ENCODE measurements at regions not wholly inside any gene's neighbourhood (a gene's known extent, or its start where the extent isn't known, plus 50 kb on each side); places are given as distances from the start of the nearest gene placed in this dataset.

DNA sequence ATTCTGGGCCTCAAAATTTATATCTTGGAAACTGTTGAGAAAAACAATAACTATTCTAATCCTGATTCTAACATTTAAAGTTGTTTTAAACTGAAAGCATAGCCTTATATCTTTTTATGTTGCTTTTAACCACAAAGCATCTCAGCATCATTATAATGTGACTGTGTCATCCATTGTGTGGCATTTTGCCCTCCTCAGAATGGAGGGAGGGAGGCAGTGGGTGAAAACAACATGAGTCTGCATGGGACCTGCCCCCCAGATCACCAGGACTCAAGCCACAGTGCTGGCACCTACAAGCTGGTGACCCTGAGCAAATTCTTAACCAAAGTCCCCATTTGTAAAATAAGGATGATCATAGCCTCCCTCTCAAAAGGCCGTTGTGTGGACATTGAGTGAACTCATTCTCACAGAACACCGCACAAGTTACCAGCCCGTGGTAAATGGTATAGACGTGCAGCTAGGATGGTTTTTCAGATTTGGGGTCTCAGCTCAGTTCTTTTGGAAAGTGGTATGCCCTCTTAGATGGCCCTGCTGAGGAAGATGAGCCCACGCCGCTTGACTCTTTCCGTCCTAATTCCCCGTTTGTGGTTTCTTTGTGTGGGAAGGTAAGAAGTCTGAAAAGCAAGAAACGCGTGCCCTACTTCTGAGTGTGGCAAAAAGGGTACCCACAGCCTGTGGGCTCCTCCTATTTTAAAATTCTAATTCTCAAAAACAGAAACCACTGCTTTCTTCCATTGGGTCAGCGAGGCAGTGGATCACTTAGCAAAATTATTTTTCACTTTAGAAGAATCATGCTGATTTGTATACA is 305.0 kb upstream of the ID2 start (continued):
- TF ChIP-seq, protein P1, sequence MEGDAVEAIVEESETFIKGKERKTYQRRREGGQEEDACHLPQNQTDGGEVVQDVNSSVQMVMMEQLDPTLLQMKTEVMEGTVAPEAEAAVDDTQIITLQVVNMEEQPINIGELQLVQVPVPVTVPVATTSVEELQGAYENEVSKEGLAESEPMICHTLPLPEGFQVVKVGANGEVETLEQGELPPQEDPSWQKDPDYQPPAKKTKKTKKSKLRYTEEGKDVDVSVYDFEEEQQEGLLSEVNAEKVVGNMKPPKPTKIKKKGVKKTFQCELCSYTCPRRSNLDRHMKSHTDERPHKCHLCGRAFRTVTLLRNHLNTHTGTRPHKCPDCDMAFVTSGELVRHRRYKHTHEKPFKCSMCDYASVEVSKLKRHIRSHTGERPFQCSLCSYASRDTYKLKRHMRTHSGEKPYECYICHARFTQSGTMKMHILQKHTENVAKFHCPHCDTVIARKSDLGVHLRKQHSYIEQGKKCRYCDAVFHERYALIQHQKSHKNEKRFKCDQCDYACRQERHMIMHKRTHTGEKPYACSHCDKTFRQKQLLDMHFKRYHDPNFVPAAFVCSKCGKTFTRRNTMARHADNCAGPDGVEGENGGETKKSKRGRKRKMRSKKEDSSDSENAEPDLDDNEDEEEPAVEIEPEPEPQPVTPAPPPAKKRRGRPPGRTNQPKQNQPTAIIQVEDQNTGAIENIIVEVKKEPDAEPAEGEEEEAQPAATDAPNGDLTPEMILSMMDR (IDR thresholded peaks at IDR 0.05 in 2 of 3, conservative IDR thresholded peaks at IDR 0.05 in 1 of 3; ENCODE audit: borderline replicate concordance in 1 of 3, insufficient read depth in 1 of 3, low read depth in 2 of 3, low read length in 2 of 3): no peak
- TF ChIP-seq, protein P2, sequence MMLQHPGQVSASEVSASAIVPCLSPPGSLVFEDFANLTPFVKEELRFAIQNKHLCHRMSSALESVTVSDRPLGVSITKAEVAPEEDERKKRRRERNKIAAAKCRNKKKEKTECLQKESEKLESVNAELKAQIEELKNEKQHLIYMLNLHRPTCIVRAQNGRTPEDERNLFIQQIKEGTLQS (IDR thresholded peaks at IDR 0.05): no peak
- TF ChIP-seq ELF1 (IDR thresholded peaks at IDR 0.05; ENCODE audit: borderline replicate concordance, low read depth) (no peak), ZFX (IDR thresholded peaks at IDR 0.05) (no peak), FOSL1 (IDR thresholded peaks at IDR 0.05; ENCODE audit: low read depth) (no peak), JUND (IDR thresholded peaks at IDR 0.05) (no peak), EZH2 (IDR thresholded peaks at IDR 0.05) (no peak), CBX3 (IDR thresholded peaks at IDR 0.05; ENCODE audit: low read depth) (no peak), EZH2phosphoT487 (IDR thresholded peaks at IDR 0.05; ENCODE audit: borderline replicate concordance) (no peak), RAD21 (IDR thresholded peaks at IDR 0.05; ENCODE audit: low read depth) (no peak), YY1 (IDR thresholded peaks at IDR 0.05; ENCODE audit: extremely low read depth, insufficient replicate concordance, low read depth, low read length) (no peak)

DNA sequence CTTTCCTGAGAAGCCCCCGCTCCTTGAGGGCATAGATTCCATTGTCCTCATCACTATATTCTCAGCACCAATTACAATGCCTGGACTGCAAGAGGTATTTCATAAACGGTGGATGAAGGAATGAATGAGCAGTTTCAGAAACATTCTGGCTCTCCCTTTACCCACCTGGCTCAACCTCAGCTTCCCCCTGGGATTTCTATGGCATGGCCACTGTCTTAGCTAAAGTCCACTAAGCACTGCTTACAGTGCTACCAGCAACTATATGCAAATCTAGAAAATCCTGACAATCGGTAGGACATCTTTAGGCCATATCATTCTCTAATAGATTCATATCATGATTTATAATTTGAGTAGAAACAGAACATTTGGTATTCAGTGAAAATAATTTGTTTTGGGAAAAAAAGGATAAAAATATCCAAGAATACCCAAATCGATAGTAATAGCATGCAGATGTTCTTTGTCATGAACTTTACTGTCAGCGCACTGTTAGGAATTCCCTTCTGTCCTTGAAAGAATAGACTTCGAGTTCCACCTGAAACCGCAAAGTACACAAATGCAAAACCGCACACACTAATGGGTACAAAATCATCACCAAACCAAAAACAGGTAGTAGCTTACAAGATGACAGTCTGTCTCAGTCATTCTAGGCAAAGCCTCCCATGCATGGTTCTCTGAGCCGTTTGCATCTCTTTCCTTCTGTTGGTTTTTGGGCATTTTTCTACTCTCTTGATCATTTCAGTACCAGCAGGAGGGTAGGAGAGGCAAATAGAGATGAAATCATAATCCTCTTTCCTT is 303.6 kb upstream of the ID2 start:
- no peak for DNase-seq (ENCODE audit: low read depth, low spot score)
- no peak overlapping the region for H2AFZ ChIP-seq (ENCODE audit: low read depth, low read length, poor library complexity, severe bottlenecking)
- H3K36me3 ChIP-seq (ENCODE audit: control insufficient read depth in 1 of 2, insufficient read depth in 2 of 2, low read length in 2 of 2): no peaks in the 10 kb centered on the region
- no peak overlapping the region for H3K9ac ChIP-seq (ENCODE audit: low read length)
- no TSS peak for BruUV-seq (replicated peaks)
- ChIA-PET CTCF (no interaction called here), POLR2A (no interaction called here), RAD21 (ENCODE audit: low non-redundant PET in 1 of 2, low total read pairs in 2 of 2, uncharacterized antibody in 2 of 2, unreplicated experiment in 2 of 2) (no interaction called here)
- no peaks in the 10 kb centered on the region for H4K20me1 ChIP-seq (ENCODE audit: insufficient read depth)
- no peak overlapping the region for H3K4me2 ChIP-seq (ENCODE audit: low read length)
- no peak for ATAC-seq
- H3K79me2 ChIP-seq (ENCODE audit: insufficient read depth, low read length): no peaks in the 10 kb centered on the region
- intact Hi-C loops (cut with micrococcal nuclease): no loop called here
- H3K4me1 ChIP-seq (ENCODE audit: control insufficient read depth in 1 of 2, insufficient read depth in 2 of 2, low read length in 2 of 2): no peaks in the 10 kb centered on the region
- H3K9me2 ChIP-seq (ENCODE audit: insufficient read depth): no peaks in the 10 kb centered on the region
- H3K4me3 ChIP-seq (replicated peaks in 1 of 2; ENCODE audit: low read depth in 1 of 2, low read length in 2 of 2): no peak overlapping the region
- H3K9me3 ChIP-seq (ENCODE audit: control insufficient read depth in 1 of 2, insufficient read depth in 1 of 2, low read depth in 1 of 2, low read length in 2 of 2): no peaks in the 10 kb centered on the region
- no peak overlapping the region for H3K27ac ChIP-seq (ENCODE audit: low read depth, low read length)
- TF ChIP-seq, protein P1 (IDR thresholded peaks at IDR 0.05 in 2 of 3, conservative IDR thresholded peaks at IDR 0.05 in 1 of 3; ENCODE audit: borderline replicate concordance in 1 of 3, insufficient read depth in 1 of 3, low read depth in 2 of 3, low read length in 2 of 3): no peak
- TF ChIP-seq CBX3 (IDR thresholded peaks at IDR 0.05; ENCODE audit: low read depth): no peak
- TF ChIP-seq EZH2phosphoT487 (IDR thresholded peaks at IDR 0.05; ENCODE audit: borderline replicate concordance): no peak
- TF ChIP-seq, protein P3, sequence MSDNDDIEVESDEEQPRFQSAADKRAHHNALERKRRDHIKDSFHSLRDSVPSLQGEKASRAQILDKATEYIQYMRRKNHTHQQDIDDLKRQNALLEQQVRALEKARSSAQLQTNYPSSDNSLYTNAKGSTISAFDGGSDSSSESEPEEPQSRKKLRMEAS (IDR thresholded peaks at IDR 0.05): no peak
- TF ChIP-seq YY1 (IDR thresholded peaks at IDR 0.05; ENCODE audit: extremely low read depth, insufficient replicate concordance, low read depth, low read length): no peak
- no peak for TF ChIP-seq RAD21 (IDR thresholded peaks at IDR 0.05; ENCODE audit: low read depth)
- H3K27me3 ChIP-seq (ENCODE audit: insufficient read depth, low read length): no peaks in the 10 kb centered on the region
